Fibroblast of the aortic adventitia (primary cell): ENCODE measurements at regions not wholly inside any gene's neighbourhood (a gene's known extent, or its start where the extent isn't known, plus 50 kb on each side); places are given as distances from the start of the nearest gene placed in this dataset.

Experiments
- DNase-seq: peaks from one replicate; pipeline ENCODE4 v3.0.0-alpha.2; 2010; ENCODE audit warnings: low read depth
- H3K4me3 ChIP-seq: 2 replicates; pipeline ENCODE4 v1.5.1; 2011; ENCODE audit warnings: low read depth, mild to moderate bottlenecking, control low read depth, low read length, moderate library complexity
- TF ChIP-seq, protein P1 (sequence below): IDR thresholded peaks from 2 replicates; pipeline ENCODE4 v1.5.1; 2011; ENCODE audit warnings: mild to moderate bottlenecking, low read length, control low read depth, inconsistent platforms; ENCODE audit not compliant: insufficient read depth

DNA sequence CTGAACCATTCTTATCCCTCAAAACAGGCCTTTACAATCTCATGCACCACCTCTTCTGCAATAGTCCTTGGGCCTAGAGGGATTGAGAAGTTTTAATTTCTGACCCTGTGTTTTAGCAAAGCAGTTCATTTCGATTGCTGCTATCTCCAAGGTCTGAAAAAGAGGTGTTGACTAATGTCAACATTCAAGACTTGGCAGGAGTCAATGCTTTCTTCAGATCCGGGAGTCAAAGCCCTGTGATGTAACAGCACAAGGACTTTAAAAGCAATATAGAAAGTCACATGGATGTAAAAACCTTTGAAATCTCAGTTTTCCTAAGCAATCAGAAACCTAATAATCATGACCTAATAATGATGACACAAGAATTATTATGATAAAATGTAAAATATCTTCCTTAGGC, 133.8 kb downstream of the ADAM29 start:
- no peak for DNase-seq
- TF ChIP-seq, protein P1, sequence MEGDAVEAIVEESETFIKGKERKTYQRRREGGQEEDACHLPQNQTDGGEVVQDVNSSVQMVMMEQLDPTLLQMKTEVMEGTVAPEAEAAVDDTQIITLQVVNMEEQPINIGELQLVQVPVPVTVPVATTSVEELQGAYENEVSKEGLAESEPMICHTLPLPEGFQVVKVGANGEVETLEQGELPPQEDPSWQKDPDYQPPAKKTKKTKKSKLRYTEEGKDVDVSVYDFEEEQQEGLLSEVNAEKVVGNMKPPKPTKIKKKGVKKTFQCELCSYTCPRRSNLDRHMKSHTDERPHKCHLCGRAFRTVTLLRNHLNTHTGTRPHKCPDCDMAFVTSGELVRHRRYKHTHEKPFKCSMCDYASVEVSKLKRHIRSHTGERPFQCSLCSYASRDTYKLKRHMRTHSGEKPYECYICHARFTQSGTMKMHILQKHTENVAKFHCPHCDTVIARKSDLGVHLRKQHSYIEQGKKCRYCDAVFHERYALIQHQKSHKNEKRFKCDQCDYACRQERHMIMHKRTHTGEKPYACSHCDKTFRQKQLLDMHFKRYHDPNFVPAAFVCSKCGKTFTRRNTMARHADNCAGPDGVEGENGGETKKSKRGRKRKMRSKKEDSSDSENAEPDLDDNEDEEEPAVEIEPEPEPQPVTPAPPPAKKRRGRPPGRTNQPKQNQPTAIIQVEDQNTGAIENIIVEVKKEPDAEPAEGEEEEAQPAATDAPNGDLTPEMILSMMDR: no peak
- H3K4me3 ChIP-seq: no peak overlapping the region

GRCh38 chr4:175054980-175055379, 136.8 kb downstream of the ADAM29 start:
- TF ChIP-seq, protein P1: no peak
- H3K4me3 ChIP-seq: no peak overlapping the region
- no peak for DNase-seq

DNA sequence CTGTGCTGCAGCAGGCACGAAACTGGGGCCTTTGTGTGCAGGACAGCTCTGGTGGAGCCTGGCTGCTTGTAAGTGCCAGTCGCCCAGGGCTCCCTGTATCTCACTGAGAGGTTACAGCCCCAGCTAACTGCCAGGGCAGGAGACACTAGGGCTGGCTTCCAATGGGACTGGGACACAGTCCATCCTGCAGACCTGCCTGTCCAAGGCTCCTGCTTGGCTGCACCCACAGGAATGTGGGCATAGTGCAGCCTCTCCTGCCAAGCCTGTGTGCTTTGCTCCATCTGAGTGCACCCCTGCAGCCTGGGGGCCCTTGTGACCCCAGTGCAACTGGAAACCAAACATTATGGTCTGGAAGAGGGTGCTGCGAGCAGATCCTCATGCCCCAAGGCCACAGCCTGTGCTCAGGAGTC, 144.0 kb downstream of the ADAM29 start:
- DNase-seq: no peak
- no peak overlapping the region for H3K4me3 ChIP-seq
- TF ChIP-seq, protein P1: no peak

GRCh38 chr4:175065228-175065627, 147.1 kb downstream of the ADAM29 start:
- TF ChIP-seq, protein P1: no peak
- no peak for DNase-seq
- H3K4me3 ChIP-seq: no peak overlapping the region

GRCh38 chr4:175066923-175067627, 148.9 kb downstream of the ADAM29 start:
- TF ChIP-seq, protein P1: no peak
- no peak for DNase-seq

GRCh38 chr4:175068266-175068665, 150.1 kb downstream of the ADAM29 start:
- TF ChIP-seq, protein P1: no peak
- DNase-seq: no peak
- H3K4me3 ChIP-seq: no peak overlapping the region

More at GRCh38 chr4:175066923-175067627, 148.9 kb downstream of the ADAM29 start:
- no peak overlapping the region for H3K4me3 ChIP-seq

GRCh38 chr4:175070444-175070843, 152.3 kb downstream of the ADAM29 start:
- no peak overlapping the region for H3K4me3 ChIP-seq
- no peak for DNase-seq
- TF ChIP-seq, protein P1: no peak
